ENCODE measurements at regions not wholly inside any gene's neighbourhood (a gene's known extent, or its start where the extent isn't known, plus 50 kb on each side); places are given as distances from the start of the nearest gene placed in this dataset.

GRCh38 chr1:224805889-224806288 is 123.6 kb upstream of the DNAH14 start:
- TF ChIP-seq PKNOX1 (IDR thresholded peaks at IDR 0.05) (no peak), FOXK2 (IDR thresholded peaks at IDR 0.05) (no peak), FOXM1 (IDR thresholded peaks at IDR 0.05; ENCODE audit: borderline replicate concordance) (no peak), ZNF384 (IDR thresholded peaks at IDR 0.05) (no peak), LEF1 (IDR thresholded peaks at IDR 0.05; ENCODE audit: borderline replicate concordance) (no peak)

Data from HEK293T (cell line).